H1 (cell line): ENCODE measurements at regions not wholly inside any gene's neighbourhood (a gene's known extent, or its start where the extent isn't known, plus 50 kb on each side); places are given as distances from the start of the nearest gene placed in this dataset.

Source experiments
- BCL11A ChIP-seq, 2 experiments: IDR thresholded peaks; one replicate each; pipeline ENCODE4 v1.6.1; 2011; ENCODE audit warnings: low read depth in 2 of 2, low read length in 2 of 2, mild to moderate bottlenecking in 2 of 2
- CTBP2 ChIP-seq: IDR thresholded peaks from 2 replicates; pipeline ENCODE4 v1.7.0; 2011; ENCODE audit warnings: borderline replicate concordance, mild to moderate bottlenecking, moderate library complexity, mixed read lengths, low read length; ENCODE audit not compliant: insufficient read depth, insufficient read length
- POU5F1 ChIP-seq: IDR thresholded peaks from 2 replicates; pipeline ENCODE4 v1.6.1; 2011; ENCODE audit warnings: low read depth, mild to moderate bottlenecking, low read length, moderate library complexity
- SIN3A ChIP-seq, 2 experiments: IDR thresholded peaks in 1 of 2; conservative IDR thresholded peaks in 1 of 2; 2 replicates each; pipeline ENCODE4 v1.6.1; 2011 to 2012; ENCODE audit warnings: low read length in 2 of 2, improper control_type of control experiment in 1 of 2, low read depth in 1 of 2, mild to moderate bottlenecking in 1 of 2

GRCh38 chr13:109510013-109510412, 276.4 kb downstream of the IRS2 start (continued):
- TF ChIP-seq POU5F1 (no peak), CTBP2 (no peak), SIN3A (conservative IDR thresholded peaks at IDR 0.05 in 1 of 2, IDR thresholded peaks at IDR 0.05 in 1 of 2; ENCODE audit: low read depth in 1 of 2, low read length in 2 of 2) (no peak), BCL11A (IDR thresholded peaks at IDR 0.05; ENCODE audit: low read depth in 2 of 2, low read length in 2 of 2) (no peak)
